Peyer's patch (tissue), 4 donors: ENCODE measurements at regions not wholly inside any gene's neighbourhood (a gene's known extent, or its start where the extent isn't known, plus 50 kb on each side); places are given as distances from the start of the nearest gene placed in this dataset.

Source experiments
- CTCF ChIP-seq, 6 experiments: fragments of 450-650 bp in 4 of 6; fragments of 200-600 bp in 2 of 6; sonication (generic) in 1 of 6; IDR thresholded peaks; one replicate each; pipeline ENCODE4 v1.5.1; 2017 to 2019; ENCODE audit warnings: antibody characterized with exemption in 6 of 6, mild to moderate bottlenecking in 3 of 6, moderate library complexity in 1 of 6
- POLR2A ChIP-seq, 2 donors: fragments of 450-650 bp; IDR thresholded peaks; one replicate each; pipeline ENCODE4 v1.5.1; 2017; ENCODE audit warnings: antibody characterized with exemption in 2 of 2, mild to moderate bottlenecking in 2 of 2, moderate library complexity in 2 of 2

- TF ChIP-seq CTCF (IDR thresholded peaks at IDR 0.05), result no peak
- no peak for TF ChIP-seq POLR2A (IDR thresholded peaks at IDR 0.05)
Observed at GRCh38 chr4:97134456-97134855, 1008.8 kb downstream of the STPG2 start.
